GM23338 (cell line): ENCODE measurements at regions not wholly inside any gene's neighbourhood (a gene's known extent, or its start where the extent isn't known, plus 50 kb on each side); places are given as distances from the start of the nearest gene placed in this dataset.

Experiments used
- ATAC-seq: fragments of 200-7000 bp; cut with Tn5 transposase; 3 replicates; pipeline ENCODE4 v1.9.1; 2020
- DNase-seq: peaks from one replicate; pipeline ENCODE4 v3.0.0-alpha.2; 2015; ENCODE audit warnings: low spot score
- H2AFZ ChIP-seq: fragments of 200-600 bp; sonication (generic); 2 replicates; pipeline ENCODE4 v1.8.0; 2016; ENCODE audit warnings: antibody characterized with exemption, mild to moderate bottlenecking, moderate library complexity
- H3F3A ChIP-seq: fragments of 200-600 bp; sonication (generic); replicated peaks from 2 replicates; pipeline ENCODE4 v1.8.0; 2017; ENCODE audit warnings: antibody characterized with exemption, mixed run types, low read depth
- H3K27ac ChIP-seq: fragments of 200-600 bp; sonication (generic); 2 replicates; pipeline ENCODE4 v1.6.1; 2016; ENCODE audit warnings: low read depth
- H3K27me3 ChIP-seq: fragments of 200-600 bp; sonication (generic); 2 replicates; pipeline ENCODE4 v1.8.0; 2016; ENCODE audit warnings: mild to moderate bottlenecking, mixed run types, moderate library complexity; ENCODE audit not compliant: insufficient read depth
- H3K36me3 ChIP-seq: fragments of 200-600 bp; sonication (generic); 2 replicates; pipeline ENCODE4 v1.8.0; 2016; ENCODE audit warnings: mild to moderate bottlenecking; ENCODE audit not compliant: insufficient read depth
- H3K4me1 ChIP-seq: fragments of 200-600 bp; sonication (generic); 2 replicates; pipeline ENCODE4 v1.8.0; 2016; ENCODE audit warnings: mild to moderate bottlenecking, moderate library complexity; ENCODE audit not compliant: insufficient read depth
- H3K4me2 ChIP-seq: fragments of 200-600 bp; sonication (generic); 2 replicates; pipeline ENCODE4 v1.7.1; 2017; ENCODE audit warnings: mixed run types
- H3K4me3 ChIP-seq: fragments of 200-600 bp; sonication (generic); 2 replicates; pipeline ENCODE4 v1.6.1; 2016; ENCODE audit warnings: mixed run types
- H3K79me2 ChIP-seq: fragments of 200-600 bp; sonication (generic); replicated peaks from 2 replicates; pipeline ENCODE4 v1.8.0; 2017; ENCODE audit warnings: mild to moderate bottlenecking; ENCODE audit not compliant: insufficient read depth
- H3K9me2 ChIP-seq: fragments of 200-600 bp; sonication (generic); 2 replicates; pipeline ENCODE4 v1.8.0; 2017; ENCODE audit not compliant: insufficient read depth
- H4K20me1 ChIP-seq: fragments of 200-600 bp; sonication (generic); replicated peaks from 2 replicates; pipeline ENCODE4 v1.8.0; 2017; ENCODE audit warnings: mild to moderate bottlenecking; ENCODE audit not compliant: insufficient read depth
- H3K27ac Mint-ChIP-seq: 2 replicates; pipeline ENCODE4 v1.8.0; 2020; ENCODE audit warnings: inconsistent platforms, mild to moderate bottlenecking, moderate library complexity, mixed read lengths
- H3K27me3 Mint-ChIP-seq: 3 replicates; pipeline ENCODE4 v1.8.0; 2022; ENCODE audit warnings: low read depth, mild to moderate bottlenecking, moderate library complexity, mixed read lengths, inconsistent platforms; ENCODE audit not compliant: insufficient read depth, poor library complexity
- H3K36me3 Mint-ChIP-seq: 3 replicates; pipeline ENCODE4 v1.8.0; 2021; ENCODE audit warnings: low read depth, mild to moderate bottlenecking, inconsistent platforms, moderate library complexity, mixed read lengths
- H3K4me1 Mint-ChIP-seq: 3 replicates; pipeline ENCODE4 v1.8.0; 2020; ENCODE audit warnings: mild to moderate bottlenecking, inconsistent platforms, mixed read lengths
- H3K4me3 Mint-ChIP-seq: 3 replicates; pipeline ENCODE4 v1.8.0; 2021; ENCODE audit warnings: moderate library complexity, mild to moderate bottlenecking, inconsistent platforms, mixed read lengths
- H3K9me3 Mint-ChIP-seq: 3 replicates; pipeline ENCODE4 v1.8.0; 2020; ENCODE audit warnings: moderate library complexity, mild to moderate bottlenecking, inconsistent platforms, mixed read lengths
- CREB1 ChIP-seq: fragments of 250-450 bp; sonication (Bioruptor Pico); IDR thresholded peaks from 2 replicates; pipeline ENCODE4 v1.5.0; 2020; ENCODE audit warnings: low read depth, mild to moderate bottlenecking, moderate library complexity
- EZH2 ChIP-seq: fragments of 200-600 bp; sonication (generic); IDR thresholded peaks from one replicate; pipeline ENCODE4 v1.8.0; 2017; ENCODE audit warnings: antibody characterized with exemption, mild to moderate bottlenecking, low read depth; ENCODE audit not compliant: unreplicated experiment
- EZH2phosphoT487 ChIP-seq: fragments of 200-600 bp; sonication (generic); IDR thresholded peaks from one replicate; pipeline ENCODE4 v1.8.1; 2018; ENCODE audit warnings: antibody characterized with exemption; ENCODE audit not compliant: unreplicated experiment
- JUNB ChIP-seq: IDR thresholded peaks from one replicate; pipeline ENCODE4 v1.6.1; 2016; ENCODE audit warnings: antibody characterized with exemption; ENCODE audit not compliant: unreplicated experiment
- NANOG ChIP-seq: IDR thresholded peaks from 2 replicates; pipeline ENCODE4 v1.6.1; 2016; ENCODE audit warnings: antibody characterized with exemption, borderline replicate concordance
- POLR2AphosphoS5 ChIP-seq: IDR thresholded peaks from 2 replicates; pipeline ENCODE4 v1.6.1; 2016; ENCODE audit warnings: antibody characterized with exemption, low read depth
- STAT1 ChIP-seq: IDR thresholded peaks from one replicate; pipeline ENCODE4 v1.6.1; 2016; ENCODE audit warnings: antibody characterized with exemption; ENCODE audit not compliant: unreplicated experiment
- ZNF114 ChIP-seq: fragments of 250-450 bp; sonication (Bioruptor Pico); IDR thresholded peaks from 2 replicates; pipeline ENCODE4 v1.5.0; 2020; ENCODE audit warnings: mild to moderate bottlenecking, moderate library complexity
- ZNF331 ChIP-seq: fragments of 250-450 bp; sonication (Bioruptor Pico); IDR thresholded peaks from 2 replicates; pipeline ENCODE4 v1.5.0; 2020; ENCODE audit warnings: low read depth, mild to moderate bottlenecking, moderate library complexity
- TF ChIP-seq, protein P1 (sequence below): IDR thresholded peaks from 2 replicates; pipeline ENCODE4 v1.6.1; 2016; ENCODE audit warnings: antibody characterized with exemption
- TF ChIP-seq, protein P2 (sequence below): IDR thresholded peaks from one replicate; pipeline ENCODE4 v1.6.1; 2018; ENCODE audit warnings: antibody characterized with exemption; ENCODE audit not compliant: unreplicated experiment
- TF ChIP-seq, protein P3 (sequence below), 2 experiments: fragments of 200-600 bp in 1 of 2; sonication (generic) in 1 of 2; conservative IDR thresholded peaks; 2 replicates each; pipeline versions ENCODE4 v1.5.1 to v1.6.1; 2016 to 2017; ENCODE audit warnings: antibody characterized with exemption in 2 of 2, low read depth in 2 of 2, mild to moderate bottlenecking in 2 of 2, moderate library complexity in 1 of 2
- TF ChIP-seq, protein P4 (sequence below): fragments of 250-450 bp; sonication (Bioruptor Pico); IDR thresholded peaks from 2 replicates; pipeline ENCODE4 v1.5.0; 2020; ENCODE audit warnings: mild to moderate bottlenecking, moderate library complexity

DNA sequence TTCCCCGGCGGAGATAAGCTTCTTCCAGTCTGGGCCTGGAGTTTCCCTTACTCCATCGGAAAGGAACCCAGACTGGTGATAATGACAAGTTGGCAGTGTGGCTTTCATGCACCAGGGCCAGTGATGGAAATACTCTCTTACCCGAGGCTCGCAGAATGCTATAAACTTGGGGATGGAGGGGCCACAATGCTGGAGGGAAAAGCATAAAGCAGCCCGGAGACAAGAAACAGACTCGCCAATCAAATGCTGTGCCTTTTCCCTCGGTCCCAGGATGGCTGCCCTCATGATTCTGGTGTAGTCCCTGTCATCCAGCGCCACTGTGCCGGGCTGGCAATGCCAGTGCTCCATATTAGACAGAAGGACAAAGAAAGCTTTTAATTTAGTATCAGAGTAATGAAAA is 325.6 kb downstream of the THBS2 start:
- Mint-ChIP-seq H3K36me3 (peaks cover 29% of the 10 kb centered on the region; the same call in 2 of the 3 replicates), H3K4me1 (peaks cover 7% of the 10 kb centered on the region), H3K9me3 (peaks cover 40% of the 10 kb centered on the region), H3K27ac (no peak overlapping the region), H3K27me3 (peaks cover 1% of the 10 kb centered on the region), H3K4me3 (no peak overlapping the region)
- H3F3A ChIP-seq = no peaks in the 10 kb centered on the region
- H3K9me2 ChIP-seq = no peaks in the 10 kb centered on the region
- no peaks in the 10 kb centered on the region for H3K36me3 ChIP-seq
- no peaks in the 10 kb centered on the region for H3K79me2 ChIP-seq
- no peak overlapping the region for H3K4me3 ChIP-seq
- no peak overlapping the region for H3K27ac ChIP-seq
- H3K4me1 ChIP-seq = no peaks in the 10 kb centered on the region; the same call in 1 of the 2 replicates
- DNase-seq (no peak), ATAC-seq (no peak)
- no peaks in the 10 kb centered on the region for H4K20me1 ChIP-seq
- H3K4me2 ChIP-seq = no peak overlapping the region
- H3K27me3 ChIP-seq = no peaks in the 10 kb centered on the region
- H2AFZ ChIP-seq = no peak overlapping the region
- TF ChIP-seq, protein P1, sequence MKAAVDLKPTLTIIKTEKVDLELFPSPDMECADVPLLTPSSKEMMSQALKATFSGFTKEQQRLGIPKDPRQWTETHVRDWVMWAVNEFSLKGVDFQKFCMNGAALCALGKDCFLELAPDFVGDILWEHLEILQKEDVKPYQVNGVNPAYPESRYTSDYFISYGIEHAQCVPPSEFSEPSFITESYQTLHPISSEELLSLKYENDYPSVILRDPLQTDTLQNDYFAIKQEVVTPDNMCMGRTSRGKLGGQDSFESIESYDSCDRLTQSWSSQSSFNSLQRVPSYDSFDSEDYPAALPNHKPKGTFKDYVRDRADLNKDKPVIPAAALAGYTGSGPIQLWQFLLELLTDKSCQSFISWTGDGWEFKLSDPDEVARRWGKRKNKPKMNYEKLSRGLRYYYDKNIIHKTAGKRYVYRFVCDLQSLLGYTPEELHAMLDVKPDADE = no peak
- TF ChIP-seq, protein P2, sequence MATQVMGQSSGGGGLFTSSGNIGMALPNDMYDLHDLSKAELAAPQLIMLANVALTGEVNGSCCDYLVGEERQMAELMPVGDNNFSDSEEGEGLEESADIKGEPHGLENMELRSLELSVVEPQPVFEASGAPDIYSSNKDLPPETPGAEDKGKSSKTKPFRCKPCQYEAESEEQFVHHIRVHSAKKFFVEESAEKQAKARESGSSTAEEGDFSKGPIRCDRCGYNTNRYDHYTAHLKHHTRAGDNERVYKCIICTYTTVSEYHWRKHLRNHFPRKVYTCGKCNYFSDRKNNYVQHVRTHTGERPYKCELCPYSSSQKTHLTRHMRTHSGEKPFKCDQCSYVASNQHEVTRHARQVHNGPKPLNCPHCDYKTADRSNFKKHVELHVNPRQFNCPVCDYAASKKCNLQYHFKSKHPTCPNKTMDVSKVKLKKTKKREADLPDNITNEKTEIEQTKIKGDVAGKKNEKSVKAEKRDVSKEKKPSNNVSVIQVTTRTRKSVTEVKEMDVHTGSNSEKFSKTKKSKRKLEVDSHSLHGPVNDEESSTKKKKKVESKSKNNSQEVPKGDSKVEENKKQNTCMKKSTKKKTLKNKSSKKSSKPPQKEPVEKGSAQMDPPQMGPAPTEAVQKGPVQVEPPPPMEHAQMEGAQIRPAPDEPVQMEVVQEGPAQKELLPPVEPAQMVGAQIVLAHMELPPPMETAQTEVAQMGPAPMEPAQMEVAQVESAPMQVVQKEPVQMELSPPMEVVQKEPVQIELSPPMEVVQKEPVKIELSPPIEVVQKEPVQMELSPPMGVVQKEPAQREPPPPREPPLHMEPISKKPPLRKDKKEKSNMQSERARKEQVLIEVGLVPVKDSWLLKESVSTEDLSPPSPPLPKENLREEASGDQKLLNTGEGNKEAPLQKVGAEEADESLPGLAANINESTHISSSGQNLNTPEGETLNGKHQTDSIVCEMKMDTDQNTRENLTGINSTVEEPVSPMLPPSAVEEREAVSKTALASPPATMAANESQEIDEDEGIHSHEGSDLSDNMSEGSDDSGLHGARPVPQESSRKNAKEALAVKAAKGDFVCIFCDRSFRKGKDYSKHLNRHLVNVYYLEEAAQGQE = no peak
- TF ChIP-seq EZH2 = no peak
- TF ChIP-seq, protein P3, sequence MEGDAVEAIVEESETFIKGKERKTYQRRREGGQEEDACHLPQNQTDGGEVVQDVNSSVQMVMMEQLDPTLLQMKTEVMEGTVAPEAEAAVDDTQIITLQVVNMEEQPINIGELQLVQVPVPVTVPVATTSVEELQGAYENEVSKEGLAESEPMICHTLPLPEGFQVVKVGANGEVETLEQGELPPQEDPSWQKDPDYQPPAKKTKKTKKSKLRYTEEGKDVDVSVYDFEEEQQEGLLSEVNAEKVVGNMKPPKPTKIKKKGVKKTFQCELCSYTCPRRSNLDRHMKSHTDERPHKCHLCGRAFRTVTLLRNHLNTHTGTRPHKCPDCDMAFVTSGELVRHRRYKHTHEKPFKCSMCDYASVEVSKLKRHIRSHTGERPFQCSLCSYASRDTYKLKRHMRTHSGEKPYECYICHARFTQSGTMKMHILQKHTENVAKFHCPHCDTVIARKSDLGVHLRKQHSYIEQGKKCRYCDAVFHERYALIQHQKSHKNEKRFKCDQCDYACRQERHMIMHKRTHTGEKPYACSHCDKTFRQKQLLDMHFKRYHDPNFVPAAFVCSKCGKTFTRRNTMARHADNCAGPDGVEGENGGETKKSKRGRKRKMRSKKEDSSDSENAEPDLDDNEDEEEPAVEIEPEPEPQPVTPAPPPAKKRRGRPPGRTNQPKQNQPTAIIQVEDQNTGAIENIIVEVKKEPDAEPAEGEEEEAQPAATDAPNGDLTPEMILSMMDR (conservative IDR thresholded peaks at IDR 0.05; ENCODE audit: low read depth in 2 of 2) = no peak
- TF ChIP-seq, protein P4, sequence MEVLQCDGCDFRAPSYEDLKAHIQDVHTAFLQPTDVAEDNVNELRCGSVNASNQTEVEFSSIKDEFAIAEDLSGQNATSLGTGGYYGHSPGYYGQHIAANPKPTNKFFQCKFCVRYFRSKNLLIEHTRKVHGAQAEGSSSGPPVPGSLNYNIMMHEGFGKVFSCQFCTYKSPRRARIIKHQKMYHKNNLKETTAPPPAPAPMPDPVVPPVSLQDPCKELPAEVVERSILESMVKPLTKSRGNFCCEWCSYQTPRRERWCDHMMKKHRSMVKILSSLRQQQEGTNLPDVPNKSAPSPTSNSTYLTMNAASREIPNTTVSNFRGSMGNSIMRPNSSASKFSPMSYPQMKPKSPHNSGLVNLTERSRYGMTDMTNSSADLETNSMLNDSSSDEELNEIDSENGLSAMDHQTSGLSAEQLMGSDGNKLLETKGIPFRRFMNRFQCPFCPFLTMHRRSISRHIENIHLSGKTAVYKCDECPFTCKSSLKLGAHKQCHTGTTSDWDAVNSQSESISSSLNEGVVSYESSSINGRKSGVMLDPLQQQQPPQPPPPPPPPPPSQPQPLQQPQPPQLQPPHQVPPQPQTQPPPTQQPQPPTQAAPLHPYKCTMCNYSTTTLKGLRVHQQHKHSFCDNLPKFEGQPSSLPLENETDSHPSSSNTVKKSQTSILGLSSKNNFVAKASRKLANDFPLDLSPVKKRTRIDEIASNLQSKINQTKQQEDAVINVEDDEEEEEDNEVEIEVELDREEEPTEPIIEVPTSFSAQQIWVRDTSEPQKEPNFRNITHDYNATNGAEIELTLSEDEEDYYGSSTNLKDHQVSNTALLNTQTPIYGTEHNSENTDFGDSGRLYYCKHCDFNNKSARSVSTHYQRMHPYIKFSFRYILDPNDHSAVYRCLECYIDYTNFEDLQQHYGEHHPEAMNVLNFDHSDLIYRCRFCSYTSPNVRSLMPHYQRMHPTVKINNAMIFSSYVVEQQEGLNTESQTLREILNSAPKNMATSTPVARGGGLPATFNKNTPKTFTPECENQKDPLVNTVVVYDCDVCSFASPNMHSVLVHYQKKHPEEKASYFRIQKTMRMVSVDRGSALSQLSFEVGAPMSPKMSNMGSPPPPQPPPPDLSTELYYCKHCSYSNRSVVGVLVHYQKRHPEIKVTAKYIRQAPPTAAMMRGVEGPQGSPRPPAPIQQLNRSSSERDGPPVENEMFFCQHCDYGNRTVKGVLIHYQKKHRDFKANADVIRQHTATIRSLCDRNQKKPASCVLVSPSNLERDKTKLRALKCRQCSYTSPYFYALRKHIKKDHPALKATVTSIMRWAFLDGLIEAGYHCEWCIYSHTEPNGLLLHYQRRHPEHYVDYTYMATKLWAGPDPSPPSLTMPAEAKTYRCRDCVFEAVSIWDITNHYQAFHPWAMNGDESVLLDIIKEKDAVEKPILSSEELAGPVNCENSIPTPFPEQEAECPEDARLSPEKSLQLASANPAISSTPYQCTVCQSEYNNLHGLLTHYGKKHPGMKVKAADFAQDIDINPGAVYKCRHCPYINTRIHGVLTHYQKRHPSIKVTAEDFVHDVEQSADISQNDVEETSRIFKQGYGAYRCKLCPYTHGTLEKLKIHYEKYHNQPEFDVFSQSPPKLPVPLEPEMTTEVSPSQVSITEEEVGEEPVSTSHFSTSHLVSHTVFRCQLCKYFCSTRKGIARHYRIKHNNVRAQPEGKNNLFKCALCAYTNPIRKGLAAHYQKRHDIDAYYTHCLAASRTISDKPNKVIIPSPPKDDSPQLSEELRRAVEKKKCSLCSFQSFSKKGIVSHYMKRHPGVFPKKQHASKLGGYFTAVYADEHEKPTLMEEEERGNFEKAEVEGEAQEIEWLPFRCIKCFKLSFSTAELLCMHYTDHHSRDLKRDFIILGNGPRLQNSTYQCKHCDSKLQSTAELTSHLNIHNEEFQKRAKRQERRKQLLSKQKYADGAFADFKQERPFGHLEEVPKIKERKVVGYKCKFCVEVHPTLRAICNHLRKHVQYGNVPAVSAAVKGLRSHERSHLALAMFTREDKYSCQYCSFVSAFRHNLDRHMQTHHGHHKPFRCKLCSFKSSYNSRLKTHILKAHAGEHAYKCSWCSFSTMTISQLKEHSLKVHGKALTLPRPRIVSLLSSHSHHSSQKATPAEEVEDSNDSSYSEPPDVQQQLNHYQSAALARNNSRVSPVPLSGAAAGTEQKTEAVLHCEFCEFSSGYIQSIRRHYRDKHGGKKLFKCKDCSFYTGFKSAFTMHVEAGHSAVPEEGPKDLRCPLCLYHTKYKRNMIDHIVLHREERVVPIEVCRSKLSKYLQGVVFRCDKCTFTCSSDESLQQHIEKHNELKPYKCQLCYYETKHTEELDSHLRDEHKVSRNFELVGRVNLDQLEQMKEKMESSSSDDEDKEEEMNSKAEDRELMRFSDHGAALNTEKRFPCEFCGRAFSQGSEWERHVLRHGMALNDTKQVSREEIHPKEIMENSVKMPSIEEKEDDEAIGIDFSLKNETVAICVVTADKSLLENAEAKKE (CRISPR knock-in tag) = no peak
- TF ChIP-seq EZH2phosphoT487 = no peak
- no peak for TF ChIP-seq STAT1
- no peak for TF ChIP-seq CREB1 (CRISPR knock-in tag)
- no peak for TF ChIP-seq NANOG
- TF ChIP-seq POLR2AphosphoS5 = no peak
- TF ChIP-seq ZNF331 (CRISPR knock-in tag) = no peak
- TF ChIP-seq JUNB = no peak
- TF ChIP-seq ZNF114 (CRISPR knock-in tag) = no peak
